ENCODE measurements at regions not wholly inside any gene's neighbourhood (a gene's known extent, or its start where the extent isn't known, plus 50 kb on each side); places are given as distances from the start of the nearest gene placed in this dataset.

- no peak for ATAC-seq (ENCODE audit: low FRiP score)
- intact Hi-C loops (cut with DNase I) = loop anchor here (5.0 to 10.0 kb wide), 2 partner anchors 184 to 201 kb away; partner anchors contain the start of gene VGLL3 (in 1 of the 2)
- no peaks in the 10 kb centered on the region for H3K36me3 ChIP-seq (ENCODE audit: control insufficient read depth in 1 of 2, insufficient read depth in 2 of 2, low read length in 1 of 2)
- no peak for DNase-seq
- H3K27me3 ChIP-seq (ENCODE audit: control insufficient read depth in 1 of 2, insufficient read depth in 2 of 2, low read length in 1 of 2) = no peaks in the 10 kb centered on the region
- WGBS, 2 donors = 97% methylated on average over 4 of the region's 4 CpGs
- H3K4me1 ChIP-seq (ENCODE audit: control insufficient read depth in 1 of 2, insufficient read depth in 2 of 2, low read length in 2 of 2) = peaks cover 0 to 3% of the 10 kb centered on the region in 2 donors
- H3K4me3 ChIP-seq (ENCODE audit: low read length in 2 of 2) = no peak overlapping the region
- H3K27ac ChIP-seq (ENCODE audit: low read depth in 1 of 2, low read length in 2 of 2) = no peak overlapping the region
- no peaks in the 10 kb centered on the region for H3K9me3 ChIP-seq (ENCODE audit: control insufficient read depth, low read length)
Observed at GRCh38 chr3:86790884-86791549, 199.9 kb downstream of the VGLL3 start.

GRCh38 chr3:86788371-86788770 lies 202.6 kb downstream of the VGLL3 start:
- no peak for DNase-seq
- H3K27ac ChIP-seq (ENCODE audit: low read depth in 1 of 2, low read length in 2 of 2) = no peak overlapping the region
- intact Hi-C loops (cut with DNase I) = no loop called here
- H3K4me1 ChIP-seq (ENCODE audit: control insufficient read depth in 1 of 2, insufficient read depth in 2 of 2, low read length in 2 of 2) = peaks cover 0 to under 1% of the 10 kb centered on the region in 2 donors
- H3K27me3 ChIP-seq (ENCODE audit: control insufficient read depth in 1 of 2, insufficient read depth in 2 of 2, low read length in 1 of 2) = no peaks in the 10 kb centered on the region
- no peak for ATAC-seq (ENCODE audit: low FRiP score)
- 69 to 79% methylated on average over 2 of the region's 2 CpGs for WGBS, 2 donors
- no peak overlapping the region for H3K4me3 ChIP-seq (ENCODE audit: low read length in 2 of 2)
- H3K36me3 ChIP-seq (ENCODE audit: control insufficient read depth in 1 of 2, insufficient read depth in 2 of 2, low read length in 1 of 2) = no peaks in the 10 kb centered on the region
- H3K9me3 ChIP-seq (ENCODE audit: control insufficient read depth, low read length) = no peaks in the 10 kb centered on the region

- no peak for ATAC-seq (ENCODE audit: low FRiP score)
- intact Hi-C loops (cut with DNase I) = no loop called here
Observed at GRCh38 chr3:86787091-86787490, 203.9 kb downstream of the VGLL3 start.

GRCh38 chr3:86785386-86785785 lies 205.6 kb downstream of the VGLL3 start:
- H3K27me3 ChIP-seq (ENCODE audit: control insufficient read depth in 1 of 2, insufficient read depth in 2 of 2, low read length in 1 of 2) = no peaks in the 10 kb centered on the region
- peak; percentile 62 for ATAC-seq (ENCODE audit: low FRiP score)
- H3K9me3 ChIP-seq (ENCODE audit: control insufficient read depth, low read length) = no peaks in the 10 kb centered on the region
- H3K27ac ChIP-seq (ENCODE audit: low read depth in 1 of 2, low read length in 2 of 2) = no peak overlapping the region
- intact Hi-C loops (cut with DNase I) = no loop called here
- H3K36me3 ChIP-seq (ENCODE audit: control insufficient read depth in 1 of 2, insufficient read depth in 2 of 2, low read length in 1 of 2) = no peaks in the 10 kb centered on the region
- DNase-seq = no peak
- 14 to 18% methylated on average over 1 of the region's 1 CpG for whole genome bisulfite sequencing, 2 donors
- H3K4me3 ChIP-seq (ENCODE audit: low read length in 2 of 2) = no peak overlapping the region
- no peaks in the 10 kb centered on the region for H3K4me1 ChIP-seq (ENCODE audit: control insufficient read depth in 1 of 2, insufficient read depth in 2 of 2, low read length in 2 of 2)

More at GRCh38 chr3:86787091-86787490, 203.9 kb downstream of the VGLL3 start:
- DNase-seq = no peak
- Histone ChIP-seq H3K4me3 (ENCODE audit: low read length in 2 of 2) (no peak overlapping the region), H3K9me3 (ENCODE audit: control insufficient read depth, low read length) (no peaks in the 10 kb centered on the region), H3K36me3 (ENCODE audit: control insufficient read depth in 1 of 2, insufficient read depth in 2 of 2, low read length in 1 of 2) (no peaks in the 10 kb centered on the region), H3K27me3 (ENCODE audit: control insufficient read depth in 1 of 2, insufficient read depth in 2 of 2, low read length in 1 of 2) (no peaks in the 10 kb centered on the region), H3K27ac (ENCODE audit: low read depth in 1 of 2, low read length in 2 of 2) (no peak overlapping the region), H3K4me1 (ENCODE audit: control insufficient read depth in 1 of 2, insufficient read depth in 2 of 2, low read length in 2 of 2) (no peaks in the 10 kb centered on the region)
- 31 to 39% methylated on average over 2 of the region's 2 CpGs for WGBS, 2 donors

- 77 to 81% methylated on average over 4 of the region's 4 CpGs for WGBS, 2 donors
- intact Hi-C loops (cut with DNase I) = no loop called here
- H3K27me3 ChIP-seq (ENCODE audit: control insufficient read depth in 1 of 2, insufficient read depth in 2 of 2, low read length in 1 of 2) = no peaks in the 10 kb centered on the region
- DNase-seq = no peak
- H3K36me3 ChIP-seq (ENCODE audit: control insufficient read depth in 1 of 2, insufficient read depth in 2 of 2, low read length in 1 of 2) = no peaks in the 10 kb centered on the region
- H3K27ac ChIP-seq (ENCODE audit: low read depth in 1 of 2, low read length in 2 of 2) = no peak overlapping the region
- no peaks in the 10 kb centered on the region for H3K4me1 ChIP-seq (ENCODE audit: control insufficient read depth in 1 of 2, insufficient read depth in 2 of 2, low read length in 2 of 2)
- H3K4me3 ChIP-seq (ENCODE audit: low read length in 2 of 2) = no peak overlapping the region
- no peak for ATAC-seq (ENCODE audit: low FRiP score)
- H3K9me3 ChIP-seq (ENCODE audit: control insufficient read depth, low read length) = no peaks in the 10 kb centered on the region
Observed at GRCh38 chr3:86782866-86783265, 208.1 kb downstream of the VGLL3 start.

GRCh38 chr3:86782286-86782685 lies 208.7 kb downstream of the VGLL3 start:
- intact Hi-C loops (cut with DNase I) = no loop called here
- Histone ChIP-seq H3K36me3 (ENCODE audit: control insufficient read depth in 1 of 2, insufficient read depth in 2 of 2, low read length in 1 of 2) (no peaks in the 10 kb centered on the region), H3K4me1 (ENCODE audit: control insufficient read depth in 1 of 2, insufficient read depth in 2 of 2, low read length in 2 of 2) (no peaks in the 10 kb centered on the region), H3K27ac (ENCODE audit: low read depth in 1 of 2, low read length in 2 of 2) (no peak overlapping the region), H3K4me3 (ENCODE audit: low read length in 2 of 2) (no peak overlapping the region), H3K27me3 (ENCODE audit: control insufficient read depth in 1 of 2, insufficient read depth in 2 of 2, low read length in 1 of 2) (no peaks in the 10 kb centered on the region), H3K9me3 (ENCODE audit: control insufficient read depth, low read length) (no peaks in the 10 kb centered on the region)
- no peak for DNase-seq
- ATAC-seq (ENCODE audit: low FRiP score) = no peak
- 36 to 37% methylated on average over 2 of the region's 2 CpGs for WGBS, 2 donors

GRCh38 chr3:86774082-86774691 lies 216.8 kb downstream of the VGLL3 start:
- intact Hi-C loops (cut with DNase I) = loop anchor here (2.0 to 5.0 kb wide), 4 partner anchors 308 to 395 kb away; no protein-coding TSS in a partner anchor
- H3K27me3 ChIP-seq (ENCODE audit: control insufficient read depth in 1 of 2, insufficient read depth in 2 of 2, low read length in 1 of 2) = no peaks in the 10 kb centered on the region
- H3K9me3 ChIP-seq (ENCODE audit: control insufficient read depth, low read length) = no peaks in the 10 kb centered on the region
- H3K36me3 ChIP-seq (ENCODE audit: control insufficient read depth in 1 of 2, insufficient read depth in 2 of 2, low read length in 1 of 2) = no peaks in the 10 kb centered on the region
- ATAC-seq (ENCODE audit: low FRiP score) = no peak
- no peak overlapping the region for H3K27ac ChIP-seq (ENCODE audit: low read depth in 1 of 2, low read length in 2 of 2)
- DNase-seq = no peak
- no peak overlapping the region for H3K4me3 ChIP-seq (ENCODE audit: low read length in 2 of 2)
- WGBS, 2 donors = 28 to 31% methylated on average over 3 of the region's 3 CpGs
- H3K4me1 ChIP-seq (ENCODE audit: control insufficient read depth in 1 of 2, insufficient read depth in 2 of 2, low read length in 2 of 2) = no peaks in the 10 kb centered on the region

GRCh38 chr3:86772699-86773098 lies 218.2 kb downstream of the VGLL3 start:
- DNase-seq = no peak
- peak; percentile 29 for ATAC-seq (ENCODE audit: low FRiP score)
- 85 to 93% methylated on average over 5 of the region's 5 CpGs for WGBS, 2 donors
- H3K36me3 ChIP-seq (ENCODE audit: control insufficient read depth in 1 of 2, insufficient read depth in 2 of 2, low read length in 1 of 2) = no peaks in the 10 kb centered on the region
- no peaks in the 10 kb centered on the region for H3K27me3 ChIP-seq (ENCODE audit: control insufficient read depth in 1 of 2, insufficient read depth in 2 of 2, low read length in 1 of 2)
- H3K27ac ChIP-seq (ENCODE audit: low read depth in 1 of 2, low read length in 2 of 2) = no peak overlapping the region
- no peaks in the 10 kb centered on the region for H3K9me3 ChIP-seq (ENCODE audit: control insufficient read depth, low read length)
- H3K4me3 ChIP-seq (ENCODE audit: low read length in 2 of 2) = no peak overlapping the region
- H3K4me1 ChIP-seq (ENCODE audit: control insufficient read depth in 1 of 2, insufficient read depth in 2 of 2, low read length in 2 of 2) = no peaks in the 10 kb centered on the region
- intact Hi-C loops (cut with DNase I) = loop anchor here in 1 of 2 donors (5.0 kb wide), 1 partner anchor 310 kb away; no protein-coding TSS in a partner anchor
